ENCODE measurements at regions not wholly inside any gene's neighbourhood (a gene's known extent, or its start where the extent isn't known, plus 50 kb on each side); places are given as distances from the start of the nearest gene placed in this dataset.
"Not testable (repeated sequence)": the region's sequence is repeated elsewhere in the genome, so short reads cannot be mapped to it uniquely, and the experiment has no call there.

GRCh38 chr13:57897225-57897624, 265.7 kb downstream of the PCDH17 start (continued):
- TF ChIP-seq, protein P1, sequence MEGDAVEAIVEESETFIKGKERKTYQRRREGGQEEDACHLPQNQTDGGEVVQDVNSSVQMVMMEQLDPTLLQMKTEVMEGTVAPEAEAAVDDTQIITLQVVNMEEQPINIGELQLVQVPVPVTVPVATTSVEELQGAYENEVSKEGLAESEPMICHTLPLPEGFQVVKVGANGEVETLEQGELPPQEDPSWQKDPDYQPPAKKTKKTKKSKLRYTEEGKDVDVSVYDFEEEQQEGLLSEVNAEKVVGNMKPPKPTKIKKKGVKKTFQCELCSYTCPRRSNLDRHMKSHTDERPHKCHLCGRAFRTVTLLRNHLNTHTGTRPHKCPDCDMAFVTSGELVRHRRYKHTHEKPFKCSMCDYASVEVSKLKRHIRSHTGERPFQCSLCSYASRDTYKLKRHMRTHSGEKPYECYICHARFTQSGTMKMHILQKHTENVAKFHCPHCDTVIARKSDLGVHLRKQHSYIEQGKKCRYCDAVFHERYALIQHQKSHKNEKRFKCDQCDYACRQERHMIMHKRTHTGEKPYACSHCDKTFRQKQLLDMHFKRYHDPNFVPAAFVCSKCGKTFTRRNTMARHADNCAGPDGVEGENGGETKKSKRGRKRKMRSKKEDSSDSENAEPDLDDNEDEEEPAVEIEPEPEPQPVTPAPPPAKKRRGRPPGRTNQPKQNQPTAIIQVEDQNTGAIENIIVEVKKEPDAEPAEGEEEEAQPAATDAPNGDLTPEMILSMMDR (IDR thresholded peaks at IDR 0.05; ENCODE audit: low read depth, low read length, missing input control), result no peak
- no peak for TF ChIP-seq RXRA (IDR thresholded peaks at IDR 0.05)
- TF ChIP-seq HNF4G (IDR thresholded peaks at IDR 0.05), result no peak
- no peak for TF ChIP-seq JUND (IDR thresholded peaks at IDR 0.05)
- no peak for TF ChIP-seq EGR1 (IDR thresholded peaks at IDR 0.05; ENCODE audit: low read depth in 2 of 2)
- TF ChIP-seq RAD21 (IDR thresholded peaks at IDR 0.05), result no peak
- TF ChIP-seq SP1 (IDR thresholded peaks at IDR 0.05), result no peak
- no peak for TF ChIP-seq GABPA (IDR thresholded peaks at IDR 0.05 in 1 of 2, conservative IDR thresholded peaks at IDR 0.05 in 1 of 2)
- TF ChIP-seq FOXA2 (IDR thresholded peaks at IDR 0.05), result no peak
- no peak for TF ChIP-seq HNF4A (conservative IDR thresholded peaks at IDR 0.05)

GRCh38 chr13:57899096-57899495, 267.6 kb downstream of the PCDH17 start:
- H3K27ac ChIP-seq (ENCODE audit: low read depth in 1 of 2, low read length in 2 of 2), result no peak overlapping the region
- H3K4me1 ChIP-seq (ENCODE audit: control insufficient read depth in 4 of 4, insufficient read depth in 4 of 4, low read length in 3 of 4), result no peaks in the 10 kb centered on the region
- DNase-seq (ENCODE audit: low spot score), result no peak
- 73% methylated on average over 4 of the region's 4 CpGs for WGBS
- no peak for TF ChIP-seq SP1 (IDR thresholded peaks at IDR 0.05)
- TF ChIP-seq RXRA (IDR thresholded peaks at IDR 0.05), result no peak
- no peak for TF ChIP-seq GABPA (IDR thresholded peaks at IDR 0.05 in 1 of 2, conservative IDR thresholded peaks at IDR 0.05 in 1 of 2)
- TF ChIP-seq TAF1 (conservative IDR thresholded peaks at IDR 0.05), result no peak
- H3K36me3 ChIP-seq (ENCODE audit: control insufficient read depth in 4 of 4, insufficient read depth in 3 of 4, low read depth in 1 of 4, low read length in 3 of 4), result no peaks in the 10 kb centered on the region
- no peaks in the 10 kb centered on the region for H3K27me3 ChIP-seq (ENCODE audit: control insufficient read depth in 4 of 4, insufficient read depth in 4 of 4, low read length in 3 of 4)
- H3K9me3 ChIP-seq (ENCODE audit: control insufficient read depth in 4 of 4, low read length in 3 of 4), result no peaks in the 10 kb centered on the region
- no peak overlapping the region for H3K4me3 ChIP-seq (ENCODE audit: low read depth in 1 of 3, low read length in 3 of 3)
- H3K9ac ChIP-seq (ENCODE audit: low read depth in 1 of 2, low read length in 2 of 2), result no peak overlapping the region

- not testable (repeated sequence) for H3K4me1 ChIP-seq (ENCODE audit: control insufficient read depth in 4 of 4, insufficient read depth in 4 of 4, low read length in 3 of 4); H3K27me3 ChIP-seq (ENCODE audit: control insufficient read depth in 4 of 4, insufficient read depth in 4 of 4, low read length in 3 of 4); H3K9ac ChIP-seq (ENCODE audit: low read depth in 1 of 2, low read length in 2 of 2); DNase-seq (ENCODE audit: low spot score); H3K4me3 ChIP-seq (ENCODE audit: low read depth in 1 of 3, low read length in 3 of 3); H3K9me3 ChIP-seq (ENCODE audit: control insufficient read depth in 4 of 4, low read length in 3 of 4); H3K36me3 ChIP-seq (ENCODE audit: control insufficient read depth in 4 of 4, insufficient read depth in 3 of 4, low read depth in 1 of 4, low read length in 3 of 4); H3K27ac ChIP-seq (ENCODE audit: low read depth in 1 of 2, low read length in 2 of 2)
- WGBS, result 94% methylated on average over 11 of the region's 11 CpGs
These were observed 278.3 kb downstream of the PCDH17 start for GRCh38 chr13:57909833-57910232.

GRCh38 chr13:57918086-57918485, 286.5 kb downstream of the PCDH17 start:
- DNase-seq (ENCODE audit: low spot score), result no peak
- 79% methylated on average over 3 of the region's 3 CpGs for WGBS
- Histone ChIP-seq H3K9ac (ENCODE audit: low read depth in 1 of 2, low read length in 2 of 2) (no peak overlapping the region), H3K27ac (ENCODE audit: low read depth in 1 of 2, low read length in 2 of 2) (no peak overlapping the region), H3K27me3 (ENCODE audit: control insufficient read depth in 4 of 4, insufficient read depth in 4 of 4, low read length in 3 of 4) (peaks cover 0 to 5% (median 0%) of the 10 kb centered on the region in 4 donors), H3K4me3 (ENCODE audit: low read depth in 1 of 3, low read length in 3 of 3) (no peak overlapping the region), H3K9me3 (ENCODE audit: control insufficient read depth in 4 of 4, low read length in 3 of 4) (no peaks in the 10 kb centered on the region), H3K4me1 (ENCODE audit: control insufficient read depth in 4 of 4, insufficient read depth in 4 of 4, low read length in 3 of 4) (no peaks in the 10 kb centered on the region), H3K36me3 (ENCODE audit: control insufficient read depth in 4 of 4, insufficient read depth in 3 of 4, low read depth in 1 of 4, low read length in 3 of 4) (no peaks in the 10 kb centered on the region)
- TF ChIP-seq, protein P1 (IDR thresholded peaks at IDR 0.05; ENCODE audit: low read depth, low read length, missing input control), result no peak
- no peak for TF ChIP-seq SP1 (IDR thresholded peaks at IDR 0.05)
- TF ChIP-seq NR2F2 (IDR thresholded peaks at IDR 0.05), result no peak
- no peak for TF ChIP-seq TAF1 (conservative IDR thresholded peaks at IDR 0.05)
- TF ChIP-seq ZBTB33 (IDR thresholded peaks at IDR 0.05), result no peak
- no peak for TF ChIP-seq RXRA (IDR thresholded peaks at IDR 0.05)
- TF ChIP-seq FOXA1 (IDR thresholded peaks at IDR 0.05), result no peak
- no peak for TF ChIP-seq REST (IDR thresholded peaks at IDR 0.05)
- no peak for TF ChIP-seq RAD21 (IDR thresholded peaks at IDR 0.05)
- TF ChIP-seq JUND (IDR thresholded peaks at IDR 0.05), result no peak
- TF ChIP-seq YY1 (IDR thresholded peaks at IDR 0.05), result no peak
- no peak for TF ChIP-seq GABPA (IDR thresholded peaks at IDR 0.05 in 1 of 2, conservative IDR thresholded peaks at IDR 0.05 in 1 of 2)
- no peak for TF ChIP-seq EGR1 (IDR thresholded peaks at IDR 0.05; ENCODE audit: low read depth in 2 of 2)
- TF ChIP-seq, protein P2, sequence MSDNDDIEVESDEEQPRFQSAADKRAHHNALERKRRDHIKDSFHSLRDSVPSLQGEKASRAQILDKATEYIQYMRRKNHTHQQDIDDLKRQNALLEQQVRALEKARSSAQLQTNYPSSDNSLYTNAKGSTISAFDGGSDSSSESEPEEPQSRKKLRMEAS (IDR thresholded peaks at IDR 0.05), result no peak
